ENCODE measurements at regions not wholly inside any gene's neighbourhood (a gene's known extent, or its start where the extent isn't known, plus 50 kb on each side); places are given as distances from the start of the nearest gene placed in this dataset.
"Not testable (repeated sequence)": the region's sequence is repeated elsewhere in the genome, so short reads cannot be mapped to it uniquely, and the experiment has no call there.

DNA sequence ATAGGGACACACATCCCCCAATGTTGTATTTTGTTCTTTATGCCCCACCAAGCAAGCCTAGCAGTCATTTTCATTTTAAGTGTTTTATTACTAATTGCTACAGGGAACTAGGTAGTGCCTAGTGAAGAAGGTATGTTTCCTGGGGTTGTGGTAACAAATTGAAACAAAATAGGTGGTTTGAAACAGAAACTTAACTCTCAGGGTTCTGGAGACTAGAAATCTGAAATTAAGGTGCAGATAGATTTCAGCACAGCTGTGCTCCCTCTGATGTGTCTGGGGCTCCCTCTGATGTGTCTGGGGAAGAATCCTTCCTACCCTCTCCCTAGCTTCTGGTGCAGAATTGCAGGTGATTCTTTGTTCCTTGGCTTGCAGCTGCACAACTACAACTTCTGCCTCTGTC lies 390.1 kb downstream of the ZFHX3 start:
- DNase-seq (ENCODE audit: extremely low read depth in 1 of 2, low read depth in 1 of 2) = no peak

DNA sequence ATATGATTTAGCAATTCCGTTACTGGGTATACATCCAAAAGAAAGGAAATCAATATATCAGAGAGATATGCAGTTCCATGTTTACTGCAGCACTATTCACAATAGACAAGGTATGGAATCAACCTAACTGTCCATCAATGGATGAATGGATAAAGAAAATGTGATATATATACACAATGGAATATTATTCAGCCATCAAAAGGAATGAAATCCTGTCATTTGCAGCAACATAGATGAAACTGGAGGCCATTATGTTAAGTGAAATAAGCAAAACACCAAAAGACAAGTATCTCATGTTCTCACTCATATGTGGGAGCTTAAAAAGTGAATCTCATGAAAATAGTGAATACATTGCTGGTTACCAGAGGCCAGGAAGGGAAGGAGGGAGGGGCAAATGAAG lies 390.8 kb downstream of the ZFHX3 start:
- DNase-seq (ENCODE audit: extremely low read depth in 1 of 2, low read depth in 1 of 2) = no peak

DNA sequence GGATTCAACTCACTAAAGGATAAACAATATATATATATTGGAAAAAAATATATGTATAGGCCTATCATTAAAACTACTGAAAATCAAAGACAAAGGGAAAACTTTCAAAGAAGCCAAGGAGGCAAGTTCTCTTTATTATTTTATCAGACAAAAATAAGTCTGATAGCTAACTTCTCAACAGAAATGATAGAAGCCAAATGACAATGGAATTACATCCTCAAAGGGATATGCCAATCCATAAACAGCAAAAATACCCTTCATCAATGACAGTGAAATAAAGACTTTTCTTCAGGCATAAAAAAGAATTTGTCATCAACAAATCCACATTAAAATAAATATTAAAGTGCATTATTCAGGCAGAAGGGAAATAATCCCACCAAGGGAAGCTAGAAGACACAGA lies 393.4 kb downstream of the ZFHX3 start:
- no peak for DNase-seq (ENCODE audit: extremely low read depth in 1 of 2, low read depth in 1 of 2)

DNA sequence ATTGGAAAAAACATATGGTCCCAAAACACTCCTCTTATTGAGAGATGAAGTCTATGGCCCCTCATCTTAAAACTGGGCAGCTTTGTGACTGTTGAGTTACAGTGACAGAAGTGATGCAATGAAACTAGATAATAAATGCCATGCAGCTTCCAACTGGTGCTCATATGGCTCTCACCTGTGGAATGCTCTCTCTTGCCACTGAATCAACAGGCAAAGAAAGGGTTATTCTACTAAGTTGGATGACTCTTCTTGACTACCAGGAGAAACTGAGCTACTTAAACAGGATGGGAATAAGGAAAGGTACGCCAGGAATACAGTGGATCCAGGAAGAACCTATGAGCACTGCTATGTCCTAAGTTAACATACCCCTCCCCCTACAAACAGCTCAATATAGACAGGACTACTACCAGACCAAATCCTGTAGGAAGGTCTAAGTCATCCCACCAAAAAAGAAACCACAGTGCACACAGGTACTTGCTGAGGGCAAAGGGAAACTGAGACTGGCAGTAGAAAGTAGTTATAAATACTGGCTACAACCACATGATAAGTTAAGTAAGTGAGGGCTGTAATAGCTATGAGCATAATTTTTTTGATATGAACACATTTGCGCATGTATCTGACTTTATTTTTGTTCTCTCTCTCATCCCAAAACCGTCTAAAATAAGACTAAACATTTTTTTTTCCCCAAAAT lies 398.5 kb downstream of the ZFHX3 start:
- no peak for DNase-seq (ENCODE audit: extremely low read depth in 1 of 2, low read depth in 1 of 2)

DNA sequence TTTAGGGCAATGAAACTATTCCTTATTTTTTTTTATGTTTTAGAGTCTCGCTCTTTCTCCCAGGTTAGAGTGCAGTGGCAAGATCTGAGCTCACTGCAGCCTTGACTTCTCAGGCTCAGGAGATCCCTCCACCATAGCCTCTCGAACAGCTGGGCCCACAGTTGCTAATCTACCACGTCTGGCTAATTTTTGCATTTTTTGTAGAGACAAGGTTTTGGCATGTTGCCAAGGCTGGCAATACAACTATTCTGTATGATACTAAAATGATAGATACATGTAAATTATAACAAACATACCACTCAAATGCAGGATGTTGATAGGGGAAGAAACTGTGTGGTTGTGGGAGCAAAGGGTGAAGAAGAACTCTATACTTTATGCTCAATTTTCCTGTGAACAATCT lies 401.3 kb downstream of the ZFHX3 start:
- no peak for DNase-seq (ENCODE audit: extremely low read depth in 1 of 2, low read depth in 1 of 2)

DNA sequence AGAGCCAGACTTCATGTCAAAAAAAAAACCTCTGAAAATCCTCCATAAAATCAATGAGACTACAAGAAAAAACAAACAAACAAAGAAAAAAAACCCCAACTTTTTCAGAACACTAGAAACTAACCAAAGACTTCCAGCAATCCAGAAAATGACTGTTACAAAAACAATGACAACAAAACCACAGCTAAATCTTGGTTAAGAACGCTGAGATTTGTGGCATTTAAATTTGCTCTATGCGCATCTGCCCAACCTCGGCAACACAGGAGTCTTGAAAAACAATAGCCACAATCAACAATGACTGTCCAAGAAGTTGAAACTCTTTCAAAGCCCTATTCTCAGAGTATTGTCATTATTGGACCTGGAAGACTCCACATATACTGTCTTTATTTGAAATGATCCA lies 402.4 kb downstream of the ZFHX3 start:
- no peak for DNase-seq (ENCODE audit: extremely low read depth in 1 of 2, low read depth in 1 of 2)

DNA sequence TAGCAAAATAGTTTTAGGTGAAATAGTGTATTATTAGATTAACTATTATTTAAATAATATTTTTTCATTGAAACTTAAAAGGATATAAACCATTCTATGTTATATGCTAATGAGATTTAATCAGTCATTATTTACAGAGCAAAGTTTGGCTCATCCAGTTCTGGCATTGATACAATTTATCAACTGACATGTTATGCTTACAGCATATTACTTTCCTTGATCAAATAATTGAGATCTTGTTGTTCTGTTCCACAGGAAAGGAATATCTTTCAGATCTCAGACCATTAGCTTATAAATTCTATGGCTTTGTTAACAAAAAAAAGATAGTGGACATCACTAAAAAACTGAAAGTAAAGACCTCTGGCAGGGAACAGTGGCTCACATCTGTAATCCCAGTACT lies 403.0 kb downstream of the ZFHX3 start:
- no peak for DNase-seq (ENCODE audit: extremely low read depth in 1 of 2, low read depth in 1 of 2)

DNA sequence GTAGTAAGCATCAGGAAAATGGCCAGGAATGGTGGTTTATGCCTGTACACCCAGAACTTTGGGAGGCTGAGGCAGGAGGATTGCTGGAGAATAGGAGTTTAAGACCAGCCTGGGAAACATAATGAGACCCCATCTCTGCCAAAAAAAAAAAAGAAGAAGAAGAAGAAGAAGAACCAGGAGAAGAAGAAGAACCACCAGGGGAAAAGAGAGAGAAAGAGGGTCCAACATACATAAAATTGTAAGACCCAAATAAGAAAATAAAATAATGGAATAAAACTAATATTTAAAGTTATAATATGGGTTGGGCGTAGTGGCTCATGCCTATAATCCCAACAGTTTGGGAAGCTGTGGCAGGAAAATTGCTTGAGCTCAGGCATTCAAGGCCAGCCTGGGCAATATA lies 408.4 kb downstream of the ZFHX3 start:
- DNase-seq (ENCODE audit: extremely low read depth in 1 of 2, low read depth in 1 of 2) = no peak

DNA sequence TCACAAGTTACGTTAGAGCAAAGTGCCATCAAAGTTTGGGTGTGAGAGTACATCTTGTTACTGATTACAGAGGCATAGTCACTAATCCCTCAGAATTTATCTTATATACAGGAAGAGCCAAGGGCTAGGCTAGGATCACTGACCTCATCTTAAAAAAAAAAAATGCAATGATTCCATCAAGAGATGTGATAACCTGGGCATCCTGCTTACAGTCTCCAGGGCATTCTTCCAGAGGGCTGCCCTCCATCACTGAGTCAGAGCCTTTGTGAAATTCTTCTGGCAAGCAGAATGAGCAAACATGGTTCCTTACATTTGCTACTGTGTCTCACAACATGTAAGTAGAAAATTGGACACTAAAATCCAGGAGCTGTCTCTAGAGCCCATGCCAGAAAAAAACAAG lies 410.6 kb downstream of the ZFHX3 start:
- DNase-seq (ENCODE audit: extremely low read depth in 1 of 2, low read depth in 1 of 2) = no peak

DNA sequence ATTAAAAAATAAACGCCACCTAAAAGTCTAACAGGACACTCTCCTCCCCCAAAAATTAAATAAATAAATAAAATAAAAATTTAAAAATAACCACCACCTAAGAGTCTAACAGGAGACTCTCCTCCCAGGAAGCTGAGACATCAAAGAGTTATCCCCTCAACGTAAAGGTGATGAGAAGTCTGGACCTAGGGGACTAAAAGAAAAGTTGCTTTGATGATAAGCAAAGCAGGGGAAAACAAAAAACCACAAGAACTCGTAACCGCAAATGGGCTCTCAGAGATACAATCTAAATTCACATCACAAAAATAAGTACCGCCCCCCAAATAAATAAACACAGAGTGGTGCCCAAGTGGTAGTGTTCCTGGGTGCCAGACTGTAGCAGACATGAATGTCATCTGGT lies 412.2 kb downstream of the ZFHX3 start:
- DNase-seq (ENCODE audit: extremely low read depth in 1 of 2, low read depth in 1 of 2) = no peak

DNA sequence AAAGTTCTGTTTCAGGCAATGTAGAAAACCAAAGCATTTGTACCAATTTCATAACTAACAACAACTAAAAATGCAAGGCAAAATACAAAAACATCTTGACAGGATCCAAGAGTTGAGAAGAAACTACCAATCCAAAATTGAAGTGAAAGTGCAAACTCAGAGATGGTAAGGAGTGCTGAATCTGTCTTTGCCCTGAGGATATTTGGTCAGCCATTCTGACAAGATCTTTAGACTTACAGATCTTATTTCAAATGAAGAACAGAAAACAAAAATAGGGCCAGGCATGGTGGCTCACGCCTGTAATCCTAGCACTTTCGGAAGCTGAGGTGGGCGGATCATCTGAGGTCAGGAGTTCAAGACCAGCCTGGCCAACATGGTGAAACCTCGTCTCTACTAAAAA lies 412.8 kb downstream of the ZFHX3 start:
- DNase-seq (ENCODE audit: extremely low read depth in 1 of 2, low read depth in 1 of 2) = no peak

DNA sequence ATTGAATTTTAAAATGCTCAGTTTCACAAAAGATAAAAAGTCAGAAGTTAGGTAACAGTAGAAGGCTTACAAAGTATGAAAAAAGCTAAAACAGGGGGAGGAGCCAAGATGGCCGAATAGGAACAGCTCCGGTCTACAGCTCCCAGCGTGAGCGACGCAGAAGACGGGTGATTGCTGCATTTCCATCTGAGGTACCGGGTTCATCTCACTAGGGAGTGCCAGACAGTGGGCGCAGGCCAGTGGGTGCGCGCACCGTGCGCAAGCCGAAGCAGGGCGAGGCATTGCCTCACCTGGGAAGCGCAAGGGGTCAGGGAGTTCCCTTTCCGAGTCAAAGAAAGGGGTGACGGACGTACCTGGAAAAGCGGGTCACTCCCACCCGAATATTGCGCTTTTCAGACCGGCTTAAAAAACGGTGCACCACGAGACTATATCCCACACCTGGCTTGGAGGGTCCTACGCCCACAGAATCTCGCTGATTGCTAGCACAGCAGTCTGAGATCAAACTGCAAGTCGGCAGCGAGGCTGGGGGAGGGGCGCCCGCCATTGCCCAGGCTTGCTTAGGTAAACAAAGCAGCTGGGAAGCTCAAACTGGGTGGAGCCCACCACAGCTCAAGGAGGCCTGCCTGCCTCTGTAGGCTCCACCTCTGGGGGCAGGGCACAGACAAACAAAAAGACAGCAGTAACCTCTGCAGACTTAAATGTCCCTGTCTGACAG lies 420.6 kb downstream of the ZFHX3 start:
- DNase-seq (ENCODE audit: extremely low read depth in 1 of 2, low read depth in 1 of 2) = not testable (repeated sequence)

DNA sequence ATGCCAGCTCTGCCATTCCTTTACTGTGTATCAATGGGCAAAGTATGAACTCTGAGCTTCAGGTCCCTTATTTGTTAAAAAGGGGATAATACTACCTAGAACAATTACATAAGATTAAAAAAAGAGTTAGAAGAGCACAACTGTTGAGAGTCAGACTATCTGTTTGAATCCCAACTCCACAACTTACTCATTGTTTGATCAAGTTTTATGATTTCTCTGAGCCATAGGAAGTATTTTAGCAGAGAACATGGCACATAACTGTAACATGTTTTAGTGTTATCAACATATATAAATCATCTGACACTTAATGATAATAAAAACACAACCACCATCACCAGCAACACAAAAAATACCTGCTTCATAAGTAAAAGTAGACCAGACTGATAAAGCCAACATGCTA lies 421.3 kb downstream of the ZFHX3 start:
- no peak for DNase-seq (ENCODE audit: extremely low read depth in 1 of 2, low read depth in 1 of 2)

DNA sequence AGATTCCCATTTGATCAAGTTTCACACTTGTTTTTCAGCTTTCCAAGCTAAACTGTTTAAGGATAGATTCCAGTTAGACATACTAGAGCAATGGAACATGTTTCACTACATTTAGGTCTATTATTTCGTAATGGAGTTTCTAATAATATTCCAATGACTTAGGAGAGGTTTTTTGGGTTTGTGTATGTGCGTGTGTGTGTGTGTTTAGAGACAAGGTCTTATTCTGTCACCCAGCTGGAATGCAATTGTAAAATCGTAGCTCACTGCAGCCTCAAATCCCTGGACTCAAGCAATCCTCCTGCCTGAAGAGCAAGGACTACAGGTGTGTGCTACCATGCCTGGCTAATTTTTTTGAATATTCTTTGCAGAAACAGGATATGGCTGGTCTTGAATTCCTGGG lies 426.3 kb downstream of the ZFHX3 start:
- DNase-seq (ENCODE audit: extremely low read depth in 1 of 2, low read depth in 1 of 2) = no peak

DNA sequence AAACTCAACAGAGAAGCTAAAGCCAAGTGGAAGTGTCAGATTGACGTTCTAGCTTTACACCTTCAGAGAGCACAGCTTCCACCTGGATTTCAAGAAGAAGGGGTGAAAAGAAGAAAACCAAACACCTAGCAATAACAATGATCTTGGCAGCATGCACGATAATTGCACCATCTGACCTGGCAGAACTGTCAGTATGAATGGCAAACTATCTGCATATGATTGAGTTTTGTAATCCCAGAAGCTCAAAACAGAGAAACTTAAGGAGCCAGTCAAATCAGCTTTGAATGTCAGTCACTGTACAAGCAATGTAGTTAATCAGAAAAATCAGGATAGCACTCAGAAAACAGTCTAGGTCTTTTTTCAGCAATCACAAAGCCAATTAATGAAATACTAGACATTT lies 427.1 kb downstream of the ZFHX3 start:
- no peak for DNase-seq (ENCODE audit: extremely low read depth in 1 of 2, low read depth in 1 of 2)

DNA sequence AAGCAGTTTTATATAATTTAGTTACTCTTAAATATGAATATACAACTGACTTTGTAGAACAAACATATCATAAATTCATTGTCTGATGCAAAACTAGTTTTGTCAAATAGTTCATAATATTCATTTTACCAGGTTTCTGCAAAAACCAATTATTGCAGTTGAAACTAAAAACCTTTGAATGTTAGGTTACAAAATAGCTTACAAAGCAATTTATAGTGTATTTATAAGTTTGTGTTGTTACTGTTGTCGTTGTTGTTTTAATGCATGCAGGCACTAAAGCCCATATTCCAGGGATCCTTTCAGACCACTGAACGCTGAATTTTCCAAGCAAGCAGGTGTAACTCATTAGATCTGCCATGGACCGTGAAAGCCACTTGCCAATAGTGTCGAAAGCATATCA lies 427.6 kb downstream of the ZFHX3 start:
- DNase-seq (ENCODE audit: extremely low read depth in 1 of 2, low read depth in 1 of 2) = no peak

DNA sequence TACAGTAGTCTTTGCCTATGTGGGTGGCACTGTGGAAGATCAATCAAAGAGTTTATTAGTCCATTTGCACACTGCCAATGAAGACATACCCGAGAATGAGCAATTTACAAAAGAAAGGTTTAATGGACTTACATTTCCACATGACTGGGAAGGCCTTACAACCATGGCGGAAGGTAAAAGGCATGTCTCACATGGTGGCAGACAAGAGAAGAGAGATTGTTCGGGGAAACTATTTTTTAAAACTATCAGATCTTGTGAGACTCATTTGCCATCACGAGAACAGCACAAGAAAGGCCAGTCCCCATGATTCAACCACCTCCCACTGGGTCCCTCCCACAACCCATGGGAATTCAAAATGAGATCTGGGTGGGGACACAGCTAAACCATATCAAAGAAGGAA lies 432.1 kb downstream of the ZFHX3 start:
- DNase-seq (ENCODE audit: extremely low read depth in 1 of 2, low read depth in 1 of 2) = no peak

DNA sequence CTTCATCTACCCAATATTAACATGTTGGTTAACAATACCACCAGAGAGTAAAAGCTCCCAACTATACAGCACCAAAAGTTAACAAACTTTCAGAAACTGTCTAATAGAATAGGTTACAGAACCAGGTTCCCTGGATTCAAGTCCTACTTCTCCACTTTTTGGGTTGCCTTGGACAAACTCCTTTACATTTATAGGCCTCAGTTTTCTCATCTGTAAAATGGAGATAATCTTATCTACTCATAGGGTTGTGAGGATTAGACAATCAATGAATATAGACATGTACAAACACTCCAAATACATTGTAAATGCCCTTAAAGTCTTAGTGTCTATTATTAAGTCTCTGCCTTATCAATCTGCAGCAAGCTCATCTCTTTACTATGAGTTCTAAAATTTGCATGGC lies 435.2 kb downstream of the ZFHX3 start:
- DNase-seq (ENCODE audit: extremely low read depth in 1 of 2, low read depth in 1 of 2) = no peak

DNA sequence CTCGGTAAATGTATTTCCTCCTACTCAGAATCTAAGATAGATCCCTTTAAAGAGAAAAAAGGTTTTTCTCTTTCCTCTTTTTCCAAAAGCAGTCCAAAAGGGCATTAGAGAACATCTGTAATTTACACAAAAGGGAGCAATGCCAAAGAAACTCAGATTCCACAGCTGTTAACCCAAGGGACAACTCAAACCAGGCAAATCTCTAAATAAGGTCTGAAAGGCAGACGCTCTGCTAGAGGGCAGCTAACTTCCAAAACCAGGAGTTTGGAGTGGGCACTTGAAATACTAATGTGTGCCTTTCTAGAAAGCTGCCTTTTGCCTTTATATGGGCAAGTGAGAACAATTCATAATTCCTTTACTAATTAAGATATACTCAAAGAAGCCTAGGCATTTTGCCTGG lies 435.7 kb downstream of the ZFHX3 start:
- DNase-seq (ENCODE audit: extremely low read depth in 1 of 2, low read depth in 1 of 2) = no peak

DNA sequence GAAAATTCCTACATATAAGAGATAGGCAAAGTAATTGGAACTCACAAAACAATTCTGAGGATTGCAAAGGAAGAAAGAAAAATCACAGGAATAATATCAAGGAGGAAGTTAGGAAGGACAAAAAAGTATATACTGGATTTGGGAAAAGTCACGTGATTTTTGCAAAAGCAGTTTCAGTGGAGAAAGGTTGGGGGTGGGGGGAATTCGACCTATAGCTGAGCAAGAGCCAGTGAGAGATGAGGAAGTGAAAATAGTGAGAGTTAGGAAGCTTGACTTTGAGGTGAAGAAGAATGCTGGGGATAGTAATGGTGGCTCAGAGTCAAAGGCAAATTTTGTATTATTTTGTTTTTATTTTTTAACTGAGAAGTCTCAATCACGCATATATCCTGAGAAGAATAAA lies 438.0 kb upstream of the PMFBP1 start:
- DNase-seq (ENCODE audit: extremely low read depth in 1 of 2, low read depth in 1 of 2) = no peak

DNA sequence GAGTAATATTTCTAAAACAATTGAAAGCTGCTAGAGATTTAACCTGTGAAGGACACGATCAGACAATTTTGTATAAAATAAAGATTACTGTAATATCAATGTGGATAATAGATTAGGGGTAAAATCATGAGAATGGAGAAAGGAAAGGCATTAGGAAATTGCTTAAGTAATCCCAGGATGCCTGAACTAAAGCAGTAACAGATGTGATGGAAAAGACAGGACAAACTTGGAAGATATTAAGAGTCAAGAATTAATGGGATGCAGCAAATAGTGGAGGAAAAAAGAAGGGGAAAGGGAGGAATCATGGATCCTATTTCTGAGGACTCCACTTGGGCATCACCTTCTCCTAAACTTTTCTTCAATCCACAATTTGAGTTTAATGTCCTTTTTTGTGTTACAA lies 437.1 kb upstream of the PMFBP1 start:
- DNase-seq (ENCODE audit: extremely low read depth in 1 of 2, low read depth in 1 of 2) = no peak

DNA sequence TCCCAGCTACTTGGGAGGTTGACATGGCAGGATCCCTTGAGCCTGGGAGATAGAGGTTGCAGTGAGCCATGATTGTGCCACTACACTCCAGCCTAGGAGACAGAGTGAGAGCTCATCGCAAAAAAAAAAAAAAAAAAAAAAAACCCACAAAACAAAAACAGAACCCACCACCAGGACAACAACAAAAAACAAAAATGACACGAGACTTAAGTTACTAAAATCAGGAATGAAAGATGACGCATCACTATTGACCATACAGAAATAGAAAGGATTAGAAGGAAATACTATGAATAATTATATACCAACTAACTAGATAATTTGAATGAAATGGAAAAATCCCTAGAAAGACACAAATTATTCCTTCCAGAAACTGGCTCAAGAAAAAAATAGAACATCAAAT lies 432.4 kb upstream of the PMFBP1 start:
- DNase-seq (ENCODE audit: extremely low read depth in 1 of 2, low read depth in 1 of 2) = no peak

DNA sequence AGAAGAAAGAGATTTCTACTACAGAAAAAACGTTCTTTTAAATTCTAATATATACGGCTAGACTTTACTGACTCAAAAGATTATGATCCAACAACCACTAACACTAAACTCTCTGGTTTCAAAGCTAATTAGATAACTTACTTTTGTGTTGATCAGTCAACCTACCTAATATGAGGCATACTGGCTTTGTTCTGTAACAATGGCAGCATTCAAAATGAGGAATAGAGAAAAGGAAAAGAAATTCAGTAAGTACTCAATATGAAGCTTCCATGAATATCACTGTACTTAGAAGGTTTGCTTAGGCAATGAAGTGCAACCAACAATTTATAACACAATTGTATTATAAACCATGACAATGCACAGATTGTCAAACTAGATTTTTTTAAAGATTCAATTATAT lies 430.5 kb upstream of the PMFBP1 start:
- no peak for DNase-seq (ENCODE audit: extremely low read depth in 1 of 2, low read depth in 1 of 2)
